ENCODE measurements at regions not wholly inside any gene's neighbourhood (a gene's known extent, or its start where the extent isn't known, plus 50 kb on each side); places are given as distances from the start of the nearest gene placed in this dataset.

DNA sequence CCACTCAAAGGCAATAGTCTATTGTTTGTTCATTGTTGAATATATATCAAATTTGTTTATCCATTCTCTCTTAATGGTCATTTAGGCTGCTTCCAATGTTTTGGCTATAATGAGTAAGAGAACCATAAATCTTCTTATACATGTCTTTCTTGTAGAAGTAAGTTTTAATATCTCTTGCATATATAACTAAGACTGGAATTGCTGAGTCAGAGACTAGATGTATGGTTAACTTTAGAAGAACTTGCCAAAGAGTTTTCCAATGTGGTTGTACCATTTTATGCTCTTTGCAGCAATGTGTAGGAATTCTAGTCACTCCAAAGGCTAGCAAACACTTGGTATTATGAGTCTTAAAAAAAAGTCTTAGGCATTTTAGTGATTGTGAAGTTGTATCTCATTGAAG, 610.0 kb upstream of the GCFC2 start:
- no peak for TF ChIP-seq CTCF (IDR thresholded peaks at IDR 0.05)

- TF ChIP-seq CTCF (IDR thresholded peaks at IDR 0.05), result no peak
These were observed 608.2 kb upstream of the GCFC2 start for GRCh38 chr2:76318848-76319360.

DNA sequence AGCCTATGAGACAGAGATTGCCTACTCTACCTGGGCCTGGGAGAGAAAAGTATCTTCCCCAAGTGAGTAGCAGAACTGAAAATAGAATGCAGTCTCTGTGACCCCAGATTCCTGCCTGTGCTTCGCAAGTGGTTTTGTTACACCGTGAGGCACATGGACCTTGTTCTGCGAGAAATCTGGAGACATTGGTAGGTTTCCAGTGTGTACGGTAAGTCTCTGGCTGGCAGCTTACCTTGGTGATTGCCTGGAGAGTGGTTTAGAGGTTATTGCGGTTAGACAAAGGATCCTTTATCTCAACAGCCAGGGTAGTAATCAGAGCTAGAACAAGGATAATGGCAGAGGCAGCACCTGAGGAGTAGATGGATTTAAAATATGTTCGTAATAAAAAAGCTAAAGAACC, 606.0 kb upstream of the GCFC2 start:
- TF ChIP-seq CTCF (IDR thresholded peaks at IDR 0.05), result no peak

DNA sequence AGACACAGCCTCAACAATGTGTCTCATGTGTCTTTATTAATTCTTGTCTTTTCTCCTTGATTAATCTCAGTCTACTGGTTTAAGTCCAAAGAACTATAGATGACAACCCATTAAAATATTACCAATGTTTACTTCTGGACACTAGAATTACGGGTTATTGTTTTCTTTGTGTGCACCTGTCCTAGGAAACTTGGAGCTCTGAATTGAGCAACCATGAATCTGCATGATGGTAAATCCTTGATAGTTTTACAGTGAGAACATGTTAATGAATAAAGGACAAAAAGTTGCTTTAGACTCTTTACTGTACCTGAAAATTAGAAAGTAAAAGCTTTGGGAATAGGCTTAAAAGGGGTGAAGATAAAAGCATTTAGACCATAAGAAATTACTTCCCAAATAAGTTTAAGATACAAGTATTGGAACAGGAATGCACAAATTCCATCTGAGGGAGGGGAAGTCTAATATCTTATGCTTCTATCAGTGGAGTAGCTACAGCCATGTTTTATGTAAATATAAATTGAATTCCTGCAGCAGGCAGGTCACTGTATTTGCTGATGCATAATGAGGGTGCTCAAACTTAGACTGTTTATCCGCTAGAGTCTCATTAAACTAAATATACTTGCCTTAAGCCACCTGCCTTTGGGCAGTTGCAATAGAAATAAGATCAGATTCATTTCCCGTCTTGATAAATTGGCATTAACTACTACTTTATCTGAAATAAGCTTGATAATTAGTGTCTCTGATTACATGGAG, 603.7 kb upstream of the GCFC2 start:
- no peak for TF ChIP-seq CTCF (IDR thresholded peaks at IDR 0.05)

DNA sequence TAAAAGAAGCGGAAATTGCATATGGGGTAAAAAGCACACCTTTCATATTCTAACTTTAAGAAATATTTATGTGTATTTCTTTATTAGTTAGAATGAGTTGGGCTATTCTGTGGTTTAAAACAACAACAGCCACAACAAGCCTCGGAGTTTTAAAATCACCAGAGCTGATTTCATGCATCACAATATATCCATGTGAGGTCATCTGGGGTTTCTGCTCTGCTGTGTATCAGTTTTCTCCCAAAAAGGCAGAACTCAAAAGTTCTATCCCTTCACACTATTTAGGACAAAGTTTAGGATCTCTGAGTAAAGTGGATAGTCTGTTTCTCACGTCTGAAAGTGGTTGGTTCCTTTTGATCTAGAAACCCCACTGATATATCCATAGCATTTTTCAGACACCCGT, 601.5 kb upstream of the GCFC2 start:
- no peak for TF ChIP-seq CTCF (IDR thresholded peaks at IDR 0.05)

DNA sequence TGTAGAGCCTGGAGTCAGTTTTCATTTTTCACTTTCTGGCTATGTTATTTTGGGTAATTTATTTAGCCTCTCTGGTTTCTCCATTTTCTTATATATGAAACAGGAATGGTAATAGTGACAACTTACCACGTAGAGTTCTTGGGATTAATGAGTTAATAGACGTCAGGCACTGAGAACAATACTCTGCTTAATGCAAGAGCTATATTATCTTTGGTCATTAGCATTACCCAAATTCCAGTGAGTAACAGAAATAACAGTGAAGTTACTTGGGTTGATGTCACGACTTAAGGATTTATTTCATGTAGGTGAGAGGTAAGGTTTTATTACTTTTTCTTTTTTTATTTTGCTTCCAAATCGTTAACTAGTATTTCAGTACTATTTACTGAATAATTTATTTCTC, 601.0 kb upstream of the GCFC2 start:
- TF ChIP-seq CTCF (IDR thresholded peaks at IDR 0.05), result no peak

DNA sequence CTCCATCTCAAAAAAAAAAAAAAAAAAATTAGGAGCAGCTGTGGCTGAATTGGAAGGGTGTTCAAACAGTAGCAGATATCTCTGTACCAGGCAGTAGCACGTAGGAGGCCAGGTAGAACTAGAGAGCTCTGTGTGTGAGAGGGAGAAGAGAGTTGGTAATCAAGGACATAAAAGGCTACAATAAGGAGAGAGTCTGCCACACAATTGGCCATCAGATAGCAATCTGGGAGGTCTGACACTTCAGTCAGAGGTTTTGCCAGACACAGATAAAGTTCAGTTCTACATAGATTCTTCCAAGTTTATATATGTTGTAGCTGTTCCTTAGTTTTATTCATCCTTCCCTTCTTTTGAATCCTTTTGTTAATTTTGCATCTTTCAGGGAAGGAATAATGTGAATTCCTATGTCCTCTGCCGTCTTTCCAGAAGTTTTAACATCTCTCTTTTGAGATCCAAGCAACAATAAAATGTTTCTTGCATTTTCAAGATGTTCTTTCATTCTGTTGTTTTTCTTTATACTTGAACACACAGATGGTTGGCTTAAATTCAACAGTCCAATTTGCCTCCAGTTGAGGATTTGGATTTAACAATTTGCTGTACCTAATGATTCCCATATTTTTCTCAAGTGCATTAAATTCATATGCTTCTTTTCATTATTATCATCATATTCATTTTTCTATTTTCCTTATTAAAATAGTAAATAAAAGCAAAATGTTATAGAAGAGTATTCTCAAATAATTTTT, 600.3 kb upstream of the GCFC2 start:
- TF ChIP-seq CTCF (IDR thresholded peaks at IDR 0.05), result no peak
